HG02943 (cell line): ENCODE measurements at regions not wholly inside any gene's neighbourhood (a gene's known extent, or its start where the extent isn't known, plus 50 kb on each side); places are given as distances from the start of the nearest gene placed in this dataset.
"Not testable (repeated sequence)": the region's sequence is repeated elsewhere in the genome, so short reads cannot be mapped to it uniquely, and the experiment has no call there.

Experiments used
- ATAC-seq: cut with Tn5 transposase; IDR thresholded peaks from one replicate; pipeline ENCODE4 v1.9.1; 2021; ENCODE audit warnings: mild to moderate bottlenecking, low read depth, moderate library complexity; ENCODE audit not compliant: unreplicated experiment

GRCh38 chr3:4897765-4898453, 81.3 kb upstream of the BHLHE40 start:
- ATAC-seq, result no peak

DNA sequence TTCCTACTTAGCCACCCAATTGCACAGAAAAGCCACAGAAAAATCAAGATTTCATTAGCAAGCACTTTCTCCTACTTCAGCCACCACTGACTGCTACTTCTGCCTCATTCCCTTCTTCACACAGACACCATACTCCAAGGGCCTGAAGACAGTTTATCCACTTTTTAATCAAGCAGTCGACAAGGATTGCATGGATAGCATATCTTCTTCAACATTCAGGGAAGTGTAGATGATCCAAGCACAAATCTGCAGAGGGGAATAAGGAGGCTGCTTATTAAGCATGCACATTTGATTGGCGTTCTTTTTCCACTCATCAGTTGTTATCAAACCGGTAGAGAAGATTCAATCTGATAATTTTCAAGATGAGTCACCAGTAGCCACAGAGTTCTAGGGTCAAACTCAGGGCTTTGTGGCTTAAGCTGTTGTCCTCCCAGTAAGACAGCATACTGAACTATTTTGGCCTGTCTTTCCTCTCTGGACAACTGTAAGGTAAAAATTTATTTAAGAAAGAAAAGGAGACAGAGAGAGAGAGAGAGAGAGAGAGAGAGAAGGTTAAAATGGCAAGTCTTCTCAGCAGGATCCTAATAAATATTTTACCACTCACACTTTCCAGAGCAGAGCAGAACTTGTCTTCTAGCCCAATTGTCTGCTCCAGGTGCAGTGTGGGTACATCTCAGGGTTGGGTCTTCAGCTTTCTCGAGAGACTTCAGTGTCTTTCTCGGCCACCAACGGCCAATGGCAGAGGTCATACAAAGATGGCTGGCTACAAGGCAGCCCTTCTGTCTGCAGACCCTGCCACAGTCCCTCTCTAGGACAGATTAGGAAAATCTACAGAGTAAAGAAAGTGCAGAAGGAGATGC, 80.6 kb upstream of the BHLHE40 start:
- peak; percentile 95 for ATAC-seq

DNA sequence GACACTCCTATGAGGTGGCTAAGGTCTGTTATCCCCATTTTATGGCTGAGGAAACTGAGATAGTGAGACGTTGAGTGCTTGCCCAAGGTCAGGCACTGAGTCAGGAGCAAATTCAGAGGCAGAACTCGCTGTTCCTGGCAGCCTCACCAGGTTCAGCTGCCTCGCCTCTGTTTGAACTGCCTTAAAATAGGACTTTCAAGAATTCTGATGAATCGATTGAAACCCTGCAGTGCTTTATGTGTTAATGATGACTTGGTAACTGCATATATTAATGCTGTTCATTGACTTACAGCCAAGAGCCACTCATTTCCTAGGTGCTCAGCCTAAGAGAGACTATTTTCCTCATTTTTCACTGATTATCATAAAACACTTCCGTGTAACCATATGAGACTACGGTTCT, 79.5 kb upstream of the BHLHE40 start:
- no peak for ATAC-seq

- no peak for ATAC-seq
These were observed 78.9 kb upstream of the BHLHE40 start for GRCh38 chr3:4900298-4900697.

- ATAC-seq, result no peak
These were observed 74.2 kb upstream of the BHLHE40 start for GRCh38 chr3:4904811-4905695.

- ATAC-seq, result no peak
These were observed 73.1 kb upstream of the BHLHE40 start for GRCh38 chr3:4906107-4906621.

DNA sequence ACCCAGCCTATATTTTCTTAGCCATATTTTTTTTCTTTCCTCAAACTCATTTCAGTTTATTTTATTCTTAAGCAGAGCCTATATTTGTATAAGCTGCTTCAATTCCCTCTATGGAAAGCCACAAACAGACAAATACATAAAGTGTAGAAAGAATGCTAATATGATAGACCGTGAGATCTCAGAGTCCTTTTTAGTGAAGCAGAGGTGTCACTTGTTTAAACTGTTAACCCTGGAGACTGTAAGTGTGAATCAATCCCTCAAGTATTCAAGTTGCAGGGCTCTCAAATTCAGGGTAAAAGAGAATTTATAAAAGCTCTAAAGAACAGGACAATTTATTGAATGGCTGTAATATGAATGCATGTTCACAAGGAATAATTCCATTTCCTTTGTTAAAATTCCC, 72.2 kb upstream of the BHLHE40 start:
- ATAC-seq, result no peak

DNA sequence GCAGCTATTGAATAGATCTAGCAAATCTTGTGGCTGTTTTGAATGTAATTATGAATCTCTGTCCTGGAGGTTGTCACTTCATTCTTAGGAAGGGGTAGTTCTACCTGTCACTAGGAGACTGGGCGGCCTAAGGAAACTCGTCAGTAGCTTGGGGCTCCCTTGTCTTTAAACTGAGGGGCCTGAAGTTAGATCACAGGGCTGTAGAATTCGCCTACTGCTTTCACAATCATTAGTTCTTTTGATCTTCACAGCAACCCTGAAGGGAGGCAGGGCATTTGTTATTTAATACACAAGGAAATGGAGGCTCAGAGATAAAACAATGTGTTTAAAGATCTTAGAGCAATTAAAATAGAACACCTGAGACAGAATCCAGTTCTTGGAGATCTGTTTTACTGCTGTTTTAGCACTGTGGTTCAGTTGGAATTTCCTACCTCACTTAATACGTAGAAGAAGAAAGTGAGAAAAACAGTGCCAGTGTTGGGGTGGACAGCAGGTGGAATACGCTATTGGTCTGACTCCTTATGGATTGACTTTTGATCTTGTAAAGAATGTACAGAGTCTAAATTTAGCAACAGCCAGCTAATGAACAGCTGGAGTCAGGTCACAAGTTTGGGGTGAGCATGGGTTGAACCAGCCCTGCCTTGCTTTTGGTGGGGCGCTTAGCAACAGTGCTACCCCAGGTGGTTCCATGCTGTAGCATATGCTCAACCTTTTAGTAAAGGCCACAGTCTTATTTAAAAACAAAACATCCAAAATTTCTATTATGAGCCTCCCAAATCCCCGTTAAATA, 71.4 kb upstream of the BHLHE40 start:
- no peak for ATAC-seq

- no peak for ATAC-seq
These were observed 70.6 kb upstream of the BHLHE40 start for GRCh38 chr3:4908433-4909156.

DNA sequence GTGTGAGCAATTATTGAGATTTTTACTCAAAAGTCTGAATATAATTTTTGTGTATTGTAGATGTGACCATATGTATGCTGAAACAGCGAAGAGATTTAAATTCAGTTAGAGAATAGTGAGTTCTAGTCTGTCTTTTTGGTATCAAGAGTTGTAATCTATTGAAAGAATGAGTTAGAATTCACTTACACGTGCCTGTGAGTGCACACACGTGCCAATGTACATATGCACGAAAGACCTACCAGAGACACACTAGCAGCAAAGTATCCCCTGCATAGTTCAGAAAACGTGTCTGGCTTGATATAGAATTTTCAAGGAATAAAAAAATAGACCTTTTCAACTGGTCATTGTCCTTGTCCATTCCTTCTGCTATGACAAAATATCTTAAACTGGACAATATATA, 64.8 kb upstream of the BHLHE40 start:
- no peak for ATAC-seq

DNA sequence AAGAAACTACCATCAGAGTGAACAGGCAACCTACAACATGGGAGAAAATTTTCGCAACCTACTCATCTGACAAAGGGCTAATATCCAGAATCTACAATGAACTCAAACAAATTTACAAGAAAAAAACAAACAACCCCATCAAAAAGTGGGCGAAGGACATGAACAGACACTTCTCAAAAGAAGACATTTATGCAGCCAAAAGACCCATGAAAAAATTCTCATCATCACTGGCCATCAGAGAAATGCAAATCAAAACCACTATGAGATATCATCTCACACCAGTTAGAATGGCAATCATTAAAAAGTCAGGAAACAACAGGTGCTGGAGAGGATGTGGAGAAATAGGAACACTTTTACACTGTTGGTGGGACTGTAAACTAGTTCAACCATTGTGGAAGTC, 57.6 kb upstream of the BHLHE40 start:
- ATAC-seq, result not testable (repeated sequence)

DNA sequence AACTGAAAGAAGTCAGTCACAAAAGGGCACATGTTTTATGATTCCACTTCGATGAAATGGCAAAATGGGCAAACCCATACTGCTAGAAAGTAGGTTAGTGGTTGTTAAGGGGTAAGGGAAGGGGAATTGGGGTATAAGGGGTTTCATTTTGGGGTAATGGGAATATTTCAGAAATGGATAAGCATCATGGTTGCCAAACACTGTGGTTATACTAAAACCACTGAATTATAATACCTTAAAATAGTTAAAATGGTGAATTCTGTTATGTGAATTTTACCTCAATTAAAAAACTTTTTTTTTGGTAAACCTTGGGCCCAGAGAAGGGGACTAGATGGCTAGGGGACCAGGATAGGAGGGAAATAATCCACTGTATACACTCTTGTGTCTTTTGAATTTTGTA, 52.3 kb upstream of the BHLHE40 start:
- ATAC-seq, result no peak

GRCh38 chr3:4928277-4928789, 50.9 kb upstream of the BHLHE40 start:
- ATAC-seq, result no peak
